ENCODE measurements at regions not wholly inside any gene's neighbourhood (a gene's known extent, or its start where the extent isn't known, plus 50 kb on each side); places are given as distances from the start of the nearest gene placed in this dataset.
"Not testable (repeated sequence)": the region's sequence is repeated elsewhere in the genome, so short reads cannot be mapped to it uniquely, and the experiment has no call there.

- DNase-seq; ATAC-seq; H3K36me3 Mint-ChIP-seq (ENCODE audit: low read depth); H3K27me3 Mint-ChIP-seq; H3K4me1 Mint-ChIP-seq; H3K27ac Mint-ChIP-seq; H3K9me3 Mint-ChIP-seq; H3K4me3 Mint-ChIP-seq: not testable (repeated sequence)
Measured at GRCh38 chr5:17375886-17376285, 122.1 kb upstream of the TAF11L2 start.

GRCh38 chr5:17378346-17378997 is 119.6 kb upstream of the TAF11L2 start:
- no peak for DNase-seq
- ATAC-seq, result no peak
- H3K4me1 Mint-ChIP-seq, result no peaks in the 10 kb centered on the region
- no peaks in the 10 kb centered on the region for H3K36me3 Mint-ChIP-seq (ENCODE audit: low read depth)
- H3K27ac Mint-ChIP-seq, result no peak overlapping the region
- peaks cover 6% of the 10 kb centered on the region for H3K9me3 Mint-ChIP-seq
- H3K4me3 Mint-ChIP-seq, result no peak overlapping the region
- no peaks in the 10 kb centered on the region for H3K27me3 Mint-ChIP-seq

GRCh38 chr5:17379100-17379951 is 118.7 kb upstream of the TAF11L2 start:
- ATAC-seq, result no peak
- Mint-ChIP-seq H3K9me3 (peaks cover 6% of the 10 kb centered on the region), H3K27me3 (no peaks in the 10 kb centered on the region), H3K4me3 (no peak overlapping the region), H3K4me1 (no peaks in the 10 kb centered on the region), H3K36me3 (ENCODE audit: low read depth) (no peaks in the 10 kb centered on the region), H3K27ac (no peak overlapping the region)
- no peak for DNase-seq

GRCh38 chr5:17381932-17382331 is 116.1 kb upstream of the TAF11L2 start:
- Mint-ChIP-seq H3K4me1 (no peaks in the 10 kb centered on the region), H3K36me3 (ENCODE audit: low read depth) (no peaks in the 10 kb centered on the region), H3K27me3 (no peaks in the 10 kb centered on the region), H3K9me3 (peaks cover 6% of the 10 kb centered on the region), H3K4me3 (no peak overlapping the region), H3K27ac (no peak overlapping the region)
- ATAC-seq, result no peak
- DNase-seq, result no peak

GRCh38 chr5:17383526-17383925 is 114.5 kb upstream of the TAF11L2 start:
- ATAC-seq (no peak), DNase-seq (no peak)
- no peaks in the 10 kb centered on the region for H3K36me3 Mint-ChIP-seq (ENCODE audit: low read depth)
- no peaks in the 10 kb centered on the region for H3K9me3 Mint-ChIP-seq
- H3K27me3 Mint-ChIP-seq, result no peaks in the 10 kb centered on the region
- no peaks in the 10 kb centered on the region for H3K4me1 Mint-ChIP-seq
- H3K27ac Mint-ChIP-seq, result no peak overlapping the region
- no peak overlapping the region for H3K4me3 Mint-ChIP-seq

GRCh38 chr5:17384181-17384580 is 113.8 kb upstream of the TAF11L2 start:
- no peaks in the 10 kb centered on the region for H3K4me1 Mint-ChIP-seq
- H3K27ac Mint-ChIP-seq, result no peak overlapping the region
- DNase-seq (no peak), ATAC-seq (no peak)
- no peaks in the 10 kb centered on the region for H3K9me3 Mint-ChIP-seq
- no peaks in the 10 kb centered on the region for H3K27me3 Mint-ChIP-seq
- H3K4me3 Mint-ChIP-seq, result no peak overlapping the region
- no peaks in the 10 kb centered on the region for H3K36me3 Mint-ChIP-seq (ENCODE audit: low read depth)

GRCh38 chr5:17388717-17389116 is 109.3 kb upstream of the TAF11L2 start:
- Mint-ChIP-seq H3K9me3 (peaks cover 3% of the 10 kb centered on the region), H3K36me3 (ENCODE audit: low read depth) (no peaks in the 10 kb centered on the region), H3K4me3 (no peak overlapping the region), H3K4me1 (no peaks in the 10 kb centered on the region), H3K27ac (no peak overlapping the region), H3K27me3 (no peaks in the 10 kb centered on the region)
- DNase-seq, result no peak
- no peak for ATAC-seq

- peaks cover 2% of the 10 kb centered on the region for H3K27me3 Mint-ChIP-seq
- H3K4me1 Mint-ChIP-seq, result peaks cover 2% of the 10 kb centered on the region
- H3K4me3 Mint-ChIP-seq, result no peak overlapping the region
- H3K9me3 Mint-ChIP-seq, result peaks cover 13% of the 10 kb centered on the region
- no peak overlapping the region for H3K27ac Mint-ChIP-seq
- no peak for ATAC-seq
- no peak for DNase-seq
- no peaks in the 10 kb centered on the region for H3K36me3 Mint-ChIP-seq (ENCODE audit: low read depth)
Measured at GRCh38 chr5:17394086-17394485, 103.9 kb upstream of the TAF11L2 start.

- H3K9me3 Mint-ChIP-seq, result peaks cover 13% of the 10 kb centered on the region
- H3K4me3 Mint-ChIP-seq, result no peak overlapping the region
- H3K36me3 Mint-ChIP-seq (ENCODE audit: low read depth), result no peaks in the 10 kb centered on the region
- ATAC-seq (no peak), DNase-seq (no peak)
- H3K27me3 Mint-ChIP-seq, result peaks cover 2% of the 10 kb centered on the region
- H3K4me1 Mint-ChIP-seq, result peaks cover 3% of the 10 kb centered on the region
- no peak overlapping the region for H3K27ac Mint-ChIP-seq
Measured at GRCh38 chr5:17395106-17395880, 102.7 kb upstream of the TAF11L2 start.

GRCh38 chr5:17396247-17396646 is 101.8 kb upstream of the TAF11L2 start:
- Mint-ChIP-seq H3K36me3 (ENCODE audit: low read depth) (no peaks in the 10 kb centered on the region), H3K27ac (no peak overlapping the region), H3K9me3 (peaks cover 10% of the 10 kb centered on the region), H3K4me3 (no peak overlapping the region), H3K27me3 (peaks cover 2% of the 10 kb centered on the region), H3K4me1 (peaks cover 3% of the 10 kb centered on the region)
- ATAC-seq, result no peak
- DNase-seq, result no peak

- H3K27ac Mint-ChIP-seq, result no peak overlapping the region
- no peak for DNase-seq
- H3K4me3 Mint-ChIP-seq, result no peak overlapping the region
- H3K27me3 Mint-ChIP-seq, result peaks cover 2% of the 10 kb centered on the region
- peaks cover 10% of the 10 kb centered on the region for H3K9me3 Mint-ChIP-seq
- no peaks in the 10 kb centered on the region for H3K36me3 Mint-ChIP-seq (ENCODE audit: low read depth)
- ATAC-seq, result no peak
- H3K4me1 Mint-ChIP-seq, result peaks cover 3% of the 10 kb centered on the region
Measured at GRCh38 chr5:17398431-17398830, 99.6 kb upstream of the TAF11L2 start.

- H3K9me3 Mint-ChIP-seq, result peaks cover 10% of the 10 kb centered on the region
- H3K36me3 Mint-ChIP-seq (ENCODE audit: low read depth), result no peaks in the 10 kb centered on the region
- ATAC-seq, result no peak
- peaks cover 2% of the 10 kb centered on the region for H3K27me3 Mint-ChIP-seq
- no peak for DNase-seq
- peaks cover 3% of the 10 kb centered on the region for H3K4me1 Mint-ChIP-seq
- H3K27ac Mint-ChIP-seq, result no peak overlapping the region
- no peak overlapping the region for H3K4me3 Mint-ChIP-seq
Measured at GRCh38 chr5:17398866-17399835, 98.9 kb upstream of the TAF11L2 start.

- Mint-ChIP-seq H3K27me3 (peaks cover 2% of the 10 kb centered on the region), H3K4me1 (peaks cover 3% of the 10 kb centered on the region), H3K27ac (no peak overlapping the region), H3K9me3 (peaks cover 10% of the 10 kb centered on the region), H3K36me3 (ENCODE audit: low read depth) (no peaks in the 10 kb centered on the region), H3K4me3 (no peak overlapping the region)
- DNase-seq (no peak), ATAC-seq (no peak)
Measured at GRCh38 chr5:17399931-17400330, 98.1 kb upstream of the TAF11L2 start.
